ENCODE measurements at regions not wholly inside any gene's neighbourhood (a gene's known extent, or its start where the extent isn't known, plus 50 kb on each side); places are given as distances from the start of the nearest gene placed in this dataset.

GRCh38 chr3:22565393-22565792 is 637.7 kb upstream of the UBE2E2 start:
- TF ChIP-seq, protein P1, sequence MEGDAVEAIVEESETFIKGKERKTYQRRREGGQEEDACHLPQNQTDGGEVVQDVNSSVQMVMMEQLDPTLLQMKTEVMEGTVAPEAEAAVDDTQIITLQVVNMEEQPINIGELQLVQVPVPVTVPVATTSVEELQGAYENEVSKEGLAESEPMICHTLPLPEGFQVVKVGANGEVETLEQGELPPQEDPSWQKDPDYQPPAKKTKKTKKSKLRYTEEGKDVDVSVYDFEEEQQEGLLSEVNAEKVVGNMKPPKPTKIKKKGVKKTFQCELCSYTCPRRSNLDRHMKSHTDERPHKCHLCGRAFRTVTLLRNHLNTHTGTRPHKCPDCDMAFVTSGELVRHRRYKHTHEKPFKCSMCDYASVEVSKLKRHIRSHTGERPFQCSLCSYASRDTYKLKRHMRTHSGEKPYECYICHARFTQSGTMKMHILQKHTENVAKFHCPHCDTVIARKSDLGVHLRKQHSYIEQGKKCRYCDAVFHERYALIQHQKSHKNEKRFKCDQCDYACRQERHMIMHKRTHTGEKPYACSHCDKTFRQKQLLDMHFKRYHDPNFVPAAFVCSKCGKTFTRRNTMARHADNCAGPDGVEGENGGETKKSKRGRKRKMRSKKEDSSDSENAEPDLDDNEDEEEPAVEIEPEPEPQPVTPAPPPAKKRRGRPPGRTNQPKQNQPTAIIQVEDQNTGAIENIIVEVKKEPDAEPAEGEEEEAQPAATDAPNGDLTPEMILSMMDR (IDR thresholded peaks at IDR 0.05) = no peak
- TF ChIP-seq ZFX (IDR thresholded peaks at IDR 0.05; ENCODE audit: borderline replicate concordance) = no peak

All from 22Rv1 (cell line).